HG03108 (cell line): ENCODE measurements at regions not wholly inside any gene's neighbourhood (a gene's known extent, or its start where the extent isn't known, plus 50 kb on each side); places are given as distances from the start of the nearest gene placed in this dataset.

ENCODE experiments used
- ATAC-seq: cut with Tn5 transposase; IDR thresholded peaks from one replicate; pipeline ENCODE4 v1.9.1; 2021; ENCODE audit warnings: moderate library complexity; ENCODE audit not compliant: unreplicated experiment

GRCh38 chr14:87073880-87074570 is 919.0 kb downstream of the GALC start:
- ATAC-seq = no peak

GRCh38 chr14:87067591-87067990 is 925.4 kb downstream of the GALC start:
- no peak for ATAC-seq

GRCh38 chr14:87067061-87067460 is 925.9 kb downstream of the GALC start:
- no peak for ATAC-seq

- no peak for ATAC-seq
Observed at GRCh38 chr14:87066221-87066817, 926.7 kb downstream of the GALC start.

- ATAC-seq = no peak
Observed at GRCh38 chr14:87065366-87065765, 927.6 kb downstream of the GALC start.

- ATAC-seq = no peak
Observed at GRCh38 chr14:87063181-87063580, 929.8 kb downstream of the GALC start.

- no peak for ATAC-seq
Observed at GRCh38 chr14:87060405-87060804, 932.6 kb downstream of the GALC start.

GRCh38 chr14:87059060-87059839 is 933.7 kb downstream of the GALC start:
- no peak for ATAC-seq

- no peak for ATAC-seq
Observed at GRCh38 chr14:87055007-87055406, 938.0 kb downstream of the GALC start.

GRCh38 chr14:87052646-87053225 is 940.2 kb downstream of the GALC start:
- no peak for ATAC-seq

- no peak for ATAC-seq
Observed at GRCh38 chr14:87050421-87050820, 942.6 kb downstream of the GALC start.

GRCh38 chr14:87049950-87050349 is 943.0 kb downstream of the GALC start:
- ATAC-seq = no peak

GRCh38 chr14:87046960-87047359 is 946.0 kb downstream of the GALC start:
- no peak for ATAC-seq

GRCh38 chr14:87045956-87046355 is 947.0 kb downstream of the GALC start:
- ATAC-seq = no peak

- ATAC-seq = no peak
Observed at GRCh38 chr14:87045246-87045645, 947.7 kb downstream of the GALC start.

GRCh38 chr14:87044807-87045206 is 948.2 kb downstream of the GALC start:
- no peak for ATAC-seq

GRCh38 chr14:87043667-87044200 is 949.2 kb downstream of the GALC start:
- no peak for ATAC-seq

GRCh38 chr14:87042354-87042753 is 950.6 kb downstream of the GALC start:
- no peak for ATAC-seq

- ATAC-seq = no peak
Observed at GRCh38 chr14:87041290-87042020, 951.5 kb downstream of the GALC start.

GRCh38 chr14:87034680-87035079 is 958.3 kb downstream of the GALC start:
- no peak for ATAC-seq

- no peak for ATAC-seq
Observed at GRCh38 chr14:87030197-87030596, 962.8 kb downstream of the GALC start.
